GM12892 (cell line): ENCODE measurements at regions not wholly inside any gene's neighbourhood (a gene's known extent, or its start where the extent isn't known, plus 50 kb on each side); places are given as distances from the start of the nearest gene placed in this dataset.

Experiments used
- POLR2A ChIP-seq: IDR thresholded peaks from 2 replicates; pipeline ENCODE4 v1.6.1; 2011; ENCODE audit warnings: low read depth, low read length, control low read depth
- POLR2AphosphoS5 ChIP-seq: IDR thresholded peaks from 2 replicates; pipeline ENCODE4 v1.6.1; 2011; ENCODE audit warnings: low read depth, low read length, control low read depth
- TAF1 ChIP-seq: IDR thresholded peaks from 2 replicates; pipeline ENCODE4 v1.6.1; 2011; ENCODE audit warnings: low read depth, mild to moderate bottlenecking, control low read depth, low read length, borderline replicate concordance

- no peak for TF ChIP-seq POLR2AphosphoS5
- no peak for TF ChIP-seq TAF1
- TF ChIP-seq POLR2A = no peak
Observed at GRCh38 chr6:71678091-71678490, 208.3 kb upstream of the RIMS1 start.
